HG02571 (cell line): ENCODE measurements at regions not wholly inside any gene's neighbourhood (a gene's known extent, or its start where the extent isn't known, plus 50 kb on each side); places are given as distances from the start of the nearest gene placed in this dataset.
A peak's percentile ranks its signal among the peaks of the same experiment; 100 is the strongest.

Experiments
- ATAC-seq: cut with Tn5 transposase; IDR thresholded peaks from one replicate; pipeline ENCODE4 v1.9.1; 2021; ENCODE audit warnings: mild to moderate bottlenecking, moderate library complexity; ENCODE audit not compliant: unreplicated experiment

DNA sequence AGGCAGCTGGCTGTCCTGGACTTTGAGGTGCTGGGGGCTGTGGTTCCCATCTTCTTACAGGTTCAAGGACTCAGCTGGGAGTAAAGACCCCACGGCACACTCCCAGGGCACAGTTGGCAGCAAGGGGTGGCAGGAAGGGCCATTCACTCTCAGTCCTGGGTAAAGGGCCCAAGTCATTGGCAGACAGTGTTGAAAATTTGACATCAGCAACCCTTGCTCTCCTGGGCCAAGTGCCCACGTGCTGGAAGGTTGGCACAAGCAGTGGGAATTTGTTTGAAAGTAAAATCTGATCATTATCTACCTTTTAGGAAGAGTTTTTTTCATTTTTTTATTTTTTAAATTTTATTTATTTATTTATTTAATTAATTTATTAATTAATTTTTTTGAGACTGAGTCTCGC lies 241.6 kb upstream of the MKI67 start:
- no peak for ATAC-seq

DNA sequence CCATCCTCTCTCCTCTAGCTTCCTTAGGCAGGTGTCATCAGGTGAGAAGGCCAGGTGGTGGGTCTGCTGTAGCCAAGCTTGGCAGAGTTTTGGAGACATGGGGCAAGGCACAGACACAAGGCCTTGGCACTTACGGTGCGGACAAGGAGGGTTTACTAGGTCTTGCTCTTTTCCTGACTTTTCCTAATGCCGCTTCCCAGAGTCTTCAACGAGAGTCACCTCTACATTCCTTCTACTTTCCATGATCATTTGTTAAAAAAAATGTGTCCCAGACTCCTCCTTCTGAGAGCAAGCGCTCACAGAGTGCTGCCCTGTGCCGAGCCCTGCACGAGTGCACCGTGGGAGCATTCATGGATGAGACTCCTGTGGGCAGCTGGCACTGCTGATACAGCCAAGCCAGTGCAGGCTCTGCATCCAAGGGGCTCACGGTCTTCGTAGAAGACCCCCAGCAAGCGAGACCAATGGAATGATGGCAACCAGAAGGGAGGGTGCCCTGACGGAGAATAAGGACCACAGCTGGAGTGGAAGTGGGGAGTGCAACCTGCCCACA lies 243.0 kb upstream of the MKI67 start:
- ATAC-seq = no peak

GRCh38 chr10:128373071-128373749 lies 247.0 kb upstream of the MKI67 start:
- ATAC-seq = peak; percentile 87

DNA sequence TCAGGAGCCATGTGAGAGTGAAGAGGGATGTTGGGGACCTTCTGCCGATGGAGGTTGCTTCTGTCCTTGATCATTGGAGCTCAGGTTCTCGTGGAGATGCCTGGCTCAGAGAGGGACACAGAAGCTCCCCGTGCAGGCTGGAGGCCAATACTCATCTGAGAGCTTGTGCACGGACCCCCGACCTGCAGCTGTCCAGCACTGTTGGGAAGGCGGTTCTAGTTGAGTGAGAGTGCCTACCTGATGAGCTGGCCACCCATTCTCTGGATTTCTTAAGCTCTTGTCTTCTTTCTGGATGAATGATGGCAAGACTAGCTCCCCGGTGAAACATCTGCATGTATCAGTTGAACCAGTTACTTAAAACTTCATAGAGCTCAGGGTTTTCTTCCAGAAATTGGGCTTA lies 247.6 kb upstream of the MKI67 start:
- no peak for ATAC-seq

DNA sequence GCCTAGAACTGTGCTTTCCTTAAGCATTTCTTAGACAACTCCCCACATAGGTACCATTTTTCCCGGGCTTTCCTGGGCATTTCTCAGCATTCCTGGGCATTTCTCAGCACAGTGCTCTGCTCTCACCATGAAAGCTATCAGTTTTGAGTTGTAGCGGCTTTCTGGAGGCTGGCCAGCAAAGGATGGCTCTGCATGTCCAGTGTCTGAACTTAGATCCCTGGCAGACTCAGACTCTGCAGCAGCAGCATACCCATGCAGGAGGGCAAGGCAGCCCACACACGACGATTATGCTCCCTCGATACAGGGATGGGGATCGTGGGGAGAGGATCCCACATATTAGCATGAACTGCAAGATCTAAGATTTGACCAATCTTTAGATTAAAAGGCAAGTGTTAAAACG lies 248.9 kb upstream of the MKI67 start:
- no peak for ATAC-seq

DNA sequence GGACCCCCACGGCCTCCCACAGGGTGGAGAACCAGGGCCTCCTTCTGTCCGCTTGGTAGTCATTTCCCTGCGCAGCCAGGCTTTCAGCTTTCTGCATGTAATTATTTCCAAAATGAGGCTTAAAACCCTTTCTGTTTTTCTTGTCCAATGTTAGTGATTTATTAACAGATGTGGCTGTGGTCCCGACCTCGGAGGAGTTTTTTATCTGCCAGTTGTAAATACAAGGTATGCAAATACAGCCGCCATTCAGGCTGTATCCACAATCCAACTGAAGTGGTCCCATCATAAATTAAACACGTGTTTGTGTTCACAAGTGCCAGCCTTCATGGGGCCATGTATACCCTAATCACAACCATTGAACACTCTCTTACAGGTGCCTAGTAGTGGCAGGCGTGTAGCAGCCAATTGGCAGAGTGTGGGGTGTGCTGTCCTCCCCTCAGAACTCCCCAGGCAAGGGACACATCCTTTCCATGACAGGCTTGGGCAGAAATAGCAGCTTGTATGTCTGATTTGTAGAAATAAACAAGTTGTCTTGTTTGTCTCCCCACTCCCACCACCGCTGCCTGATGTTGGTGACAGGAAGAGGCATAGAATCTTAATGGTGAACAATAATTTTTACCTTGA lies 251.3 kb upstream of the MKI67 start:
- no peak for ATAC-seq

DNA sequence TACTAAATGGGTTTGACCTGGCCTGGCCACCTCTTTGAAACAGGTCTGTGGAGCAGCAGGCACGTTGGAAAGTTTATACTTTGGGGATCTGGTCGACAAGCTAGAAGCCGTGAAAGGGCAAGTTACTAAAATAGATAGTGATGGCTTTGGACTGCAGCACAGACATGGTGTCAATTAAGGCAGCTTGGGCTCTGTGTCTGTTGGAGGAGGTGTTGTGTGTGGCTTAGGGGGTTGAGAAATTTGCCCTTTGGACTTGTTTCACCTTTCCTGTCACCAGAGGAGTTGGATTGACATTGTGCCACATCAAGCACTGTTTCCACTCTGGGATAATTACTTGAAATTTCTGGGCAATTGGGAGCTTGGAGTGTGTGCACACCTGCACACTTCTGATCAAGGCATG lies 251.8 kb upstream of the MKI67 start:
- ATAC-seq = no peak

GRCh38 chr10:128380946-128381345 lies 254.7 kb upstream of the MKI67 start:
- ATAC-seq = no peak

- ATAC-seq = no peak
These were observed 256.0 kb upstream of the MKI67 start for GRCh38 chr10:128382225-128382624.

DNA sequence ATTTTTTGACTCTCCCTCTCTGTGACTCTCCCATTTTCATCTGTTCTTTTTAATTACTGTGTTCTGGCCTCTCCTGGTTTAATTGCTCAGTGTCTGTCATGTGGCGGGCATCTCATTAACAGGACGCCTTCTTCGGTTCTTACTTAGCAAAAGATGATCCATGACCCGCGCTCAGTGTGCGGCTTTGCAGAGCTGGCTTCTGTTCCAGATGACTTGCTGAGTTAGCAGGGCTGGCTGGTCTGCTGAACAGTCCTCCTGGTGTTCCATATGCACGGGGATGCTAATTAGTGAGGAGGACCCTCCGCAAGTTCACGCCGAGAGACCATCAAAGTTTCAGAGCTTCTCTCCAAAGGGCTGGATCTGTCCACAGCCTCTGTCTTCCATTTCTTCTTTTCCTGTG lies 258.6 kb upstream of the MKI67 start:
- no peak for ATAC-seq

GRCh38 chr10:128386231-128386630 lies 260.0 kb upstream of the MKI67 start:
- ATAC-seq = no peak

- ATAC-seq = no peak
These were observed 260.8 kb upstream of the MKI67 start for GRCh38 chr10:128386816-128387604.

DNA sequence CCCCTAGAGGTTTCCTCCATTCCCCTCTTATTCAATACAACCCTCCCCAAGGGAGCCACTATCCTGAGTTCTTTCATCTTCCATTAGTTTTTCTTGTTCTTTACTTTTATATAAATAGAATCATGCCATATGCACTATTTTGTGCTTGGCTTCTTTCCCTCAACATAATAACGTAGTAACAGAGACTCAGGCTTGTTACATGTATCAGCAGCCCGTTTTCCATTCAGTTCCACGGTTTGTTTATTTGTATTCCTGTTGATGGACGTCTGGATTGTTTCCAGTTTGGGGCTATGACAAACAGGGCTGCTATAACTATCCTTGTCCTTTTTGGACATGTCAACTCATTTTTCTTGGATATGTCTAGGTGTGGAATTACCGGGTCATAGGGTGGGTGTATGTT lies 264.4 kb upstream of the MKI67 start:
- no peak for ATAC-seq

DNA sequence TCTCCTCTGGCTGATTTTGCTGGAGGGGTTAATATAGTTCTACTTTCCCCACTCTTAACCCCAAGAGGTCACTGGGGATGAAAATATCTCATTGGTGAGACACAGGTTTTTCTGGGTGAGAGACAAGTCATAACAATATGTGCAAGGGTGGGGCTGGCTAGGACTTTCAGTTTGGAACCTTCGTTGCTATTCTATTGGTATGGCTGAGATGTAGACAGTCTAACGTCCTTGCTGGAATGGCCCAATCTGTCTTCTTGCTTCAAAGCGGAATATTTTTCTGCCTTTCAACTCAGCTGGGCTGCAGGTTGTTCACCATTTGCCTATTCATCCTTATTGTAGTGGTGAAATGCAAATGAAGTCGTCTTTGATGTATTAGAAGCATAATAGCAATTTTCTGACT lies 267.3 kb upstream of the MKI67 start:
- ATAC-seq = no peak

GRCh38 chr10:128398118-128398517 lies 271.9 kb upstream of the MKI67 start:
- ATAC-seq = no peak

DNA sequence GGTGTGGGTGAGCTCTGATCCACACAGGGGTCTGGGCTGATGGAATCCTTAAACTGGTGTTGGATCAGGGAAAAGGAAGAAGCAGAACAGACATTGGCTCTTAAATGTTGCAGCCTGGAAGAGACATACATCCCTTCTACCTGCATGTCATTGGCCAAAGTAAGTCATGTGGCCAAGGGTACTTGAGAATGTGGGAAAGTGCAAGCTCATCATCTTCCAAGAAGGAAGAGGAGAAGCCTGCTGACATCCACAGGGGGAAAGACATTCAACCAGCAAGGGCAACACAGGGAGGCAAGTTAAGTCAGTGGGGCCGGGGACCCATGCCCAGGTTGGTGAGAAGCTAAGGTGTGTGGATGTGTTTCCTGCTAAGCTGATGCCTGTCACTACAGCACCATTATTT lies 272.8 kb upstream of the MKI67 start:
- ATAC-seq = no peak

DNA sequence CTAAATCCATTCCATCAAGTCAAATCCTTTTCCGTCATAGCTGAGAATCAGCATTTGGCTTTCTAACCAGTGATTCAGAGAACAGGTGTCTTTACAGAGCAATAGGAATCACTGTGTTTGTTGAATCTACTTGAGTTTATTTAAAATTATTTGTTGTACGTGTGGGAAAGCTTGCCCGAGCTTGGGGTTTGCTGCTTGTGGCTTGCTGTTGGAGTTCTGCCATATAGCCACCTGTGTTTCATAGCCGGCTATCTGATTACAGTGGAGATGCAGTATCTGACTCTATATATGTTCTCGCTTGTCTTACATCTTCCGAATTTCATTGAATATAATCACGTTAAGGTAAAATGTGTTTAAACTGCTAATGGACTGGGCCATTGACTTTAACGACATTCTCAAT lies 274.3 kb upstream of the MKI67 start:
- no peak for ATAC-seq

DNA sequence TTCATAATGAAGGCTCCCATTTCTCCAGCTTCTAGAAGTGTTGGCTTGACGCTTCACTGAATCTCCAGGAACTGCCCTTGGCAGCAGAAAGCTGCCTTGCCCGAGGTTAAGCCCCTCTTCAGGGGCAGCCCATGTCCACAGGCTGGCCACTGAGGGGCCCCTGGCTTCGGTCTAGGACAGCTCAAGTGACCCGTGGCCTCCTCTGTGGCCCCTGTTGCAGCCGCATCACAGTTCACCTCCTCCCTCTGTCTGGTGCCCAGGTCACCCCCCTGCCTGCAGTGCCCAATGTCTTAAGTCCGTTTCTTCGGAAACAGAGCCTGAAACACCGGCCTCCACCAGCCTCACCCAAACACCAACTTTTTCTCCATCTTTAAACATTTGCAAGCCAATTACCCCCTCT lies 279.2 kb upstream of the MKI67 start:
- ATAC-seq = no peak

DNA sequence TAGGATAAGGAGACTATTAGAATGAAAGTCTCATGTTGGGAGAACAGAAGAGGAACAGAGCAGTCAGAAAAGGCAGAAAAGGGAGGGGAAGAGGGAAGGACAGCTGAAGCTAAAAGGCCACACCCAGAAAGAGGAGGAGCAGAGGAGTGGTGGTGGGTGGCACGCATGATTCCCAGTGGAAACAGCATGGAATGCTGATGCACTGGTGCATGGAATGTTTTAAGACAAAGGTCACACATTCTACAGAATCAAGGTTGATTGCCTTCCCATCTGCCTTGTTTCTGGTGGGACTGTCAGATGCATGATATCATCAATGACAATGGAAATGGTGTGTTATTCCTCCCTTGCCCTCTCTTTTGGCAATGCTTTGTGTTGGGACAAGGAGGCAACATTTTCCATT lies 285.4 kb upstream of the MKI67 start:
- no peak for ATAC-seq

DNA sequence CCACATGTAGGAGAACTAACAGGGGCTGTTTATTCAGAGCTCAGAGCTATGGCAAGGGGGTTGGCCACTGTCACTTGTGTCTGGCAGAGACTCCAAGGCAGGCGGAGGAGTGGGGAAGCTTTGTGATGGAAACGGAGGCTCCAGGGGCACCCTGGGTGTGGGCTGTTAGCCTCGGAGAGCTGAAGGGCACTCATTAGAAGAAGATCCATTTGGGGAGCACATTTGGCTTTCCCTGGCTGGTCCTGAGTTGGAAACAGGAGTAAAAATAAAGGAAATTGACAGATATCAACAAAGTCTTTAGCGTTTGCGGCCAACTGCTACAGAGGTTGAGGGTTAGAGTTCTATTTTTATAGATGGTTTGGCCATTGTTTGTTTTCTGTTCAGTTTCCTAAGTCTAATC lies 288.3 kb upstream of the MKI67 start:
- ATAC-seq = no peak

GRCh38 chr10:128416231-128416630 lies 290.0 kb upstream of the MKI67 start:
- ATAC-seq = no peak

DNA sequence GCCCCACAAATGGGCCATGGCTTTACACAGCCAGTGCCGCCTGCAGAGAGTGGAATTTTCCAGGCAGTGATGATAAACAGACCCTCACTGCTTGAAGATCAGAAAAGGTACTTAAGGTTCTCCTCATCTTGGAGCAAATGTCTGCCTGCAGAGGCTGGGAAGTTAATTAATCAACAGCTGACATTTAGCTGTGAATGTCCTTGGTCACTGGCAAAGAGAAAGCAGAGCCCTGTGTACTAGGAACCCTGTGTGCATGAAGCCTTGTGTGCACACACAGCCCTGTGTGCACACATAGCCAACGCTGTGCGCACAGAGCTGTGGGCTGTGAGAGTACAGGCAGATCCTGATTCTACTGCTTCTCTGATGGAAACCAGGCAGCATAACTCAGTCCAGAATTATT lies 291.6 kb upstream of the MKI67 start:
- no peak for ATAC-seq
